ENCODE measurements at regions not wholly inside any gene's neighbourhood (a gene's known extent, or its start where the extent isn't known, plus 50 kb on each side); places are given as distances from the start of the nearest gene placed in this dataset.

DNA sequence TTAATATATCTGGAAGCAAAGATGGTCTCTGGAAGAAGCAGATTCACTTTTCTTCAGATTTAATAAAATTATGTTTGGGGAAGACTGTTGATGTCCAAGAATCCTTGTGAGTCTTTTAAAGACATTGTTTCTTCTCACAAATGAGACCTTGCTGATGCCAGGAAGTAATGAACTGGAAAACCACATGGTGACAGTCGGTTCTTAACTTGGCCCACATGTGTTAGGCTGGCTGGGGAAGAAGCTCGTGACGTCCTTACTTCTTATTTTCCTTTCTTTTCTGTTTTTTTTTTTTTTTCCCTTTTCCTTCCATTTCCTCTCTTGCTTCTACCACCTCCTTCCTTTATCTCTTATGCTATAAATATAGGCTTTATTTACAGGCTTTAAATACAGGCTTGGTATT lies 950.2 kb downstream of the BCL11B start:
- no peak for TF ChIP-seq KDM6A (CRISPR knock-in tag; IDR thresholded peaks at IDR 0.05; ENCODE audit: low read depth)
- no peak for TF ChIP-seq NR2F1 (CRISPR knock-in tag; IDR thresholded peaks at IDR 0.05)
- TF ChIP-seq, protein P1, sequence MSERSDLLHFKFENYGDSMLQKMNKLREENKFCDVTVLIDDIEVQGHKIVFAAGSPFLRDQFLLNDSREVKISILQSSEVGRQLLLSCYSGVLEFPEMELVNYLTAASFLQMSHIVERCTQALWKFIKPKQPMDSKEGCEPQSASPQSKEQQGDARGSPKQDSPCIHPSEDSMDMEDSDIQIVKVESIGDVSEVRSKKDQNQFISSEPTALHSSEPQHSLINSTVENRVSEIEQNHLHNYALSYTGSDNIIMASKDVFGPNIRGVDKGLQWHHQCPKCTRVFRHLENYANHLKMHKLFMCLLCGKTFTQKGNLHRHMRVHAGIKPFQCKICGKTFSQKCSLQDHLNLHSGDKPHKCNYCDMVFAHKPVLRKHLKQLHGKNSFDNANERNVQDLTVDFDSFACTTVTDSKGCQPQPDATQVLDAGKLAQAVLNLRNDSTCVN (CRISPR knock-in tag; IDR thresholded peaks at IDR 0.05; ENCODE audit: borderline replicate concordance): no peak
- TF ChIP-seq EED (CRISPR knock-in tag; IDR thresholded peaks at IDR 0.05): no peak
- TF ChIP-seq ZNF430 (CRISPR knock-in tag; IDR thresholded peaks at IDR 0.05): no peak
- TF ChIP-seq ZNF768 (CRISPR knock-in tag; IDR thresholded peaks at IDR 0.05): no peak
- no peak for TF ChIP-seq NFATC3 (CRISPR knock-in tag; IDR thresholded peaks at IDR 0.05)
- no peak for TF ChIP-seq POLR2AphosphoS5 (IDR thresholded peaks at IDR 0.05; ENCODE audit: low read depth, low read length)

Data from HepG2 (cell line).